Frontal cortex (tissue), 3 donors: ENCODE measurements at regions not wholly inside any gene's neighbourhood (a gene's known extent, or its start where the extent isn't known, plus 50 kb on each side); places are given as distances from the start of the nearest gene placed in this dataset.
"Not testable (repeated sequence)": the region's sequence is repeated elsewhere in the genome, so short reads cannot be mapped to it uniquely, and the experiment has no call there.

Experiments used
- DNase-seq, 2 donors: peaks; one replicate each; pipeline ENCODE4 v3.0.0; 2012; ENCODE audit warnings: low spot score in 2 of 2
- FAIRE-seq: peaks from 2 replicates; lab custom pipeline; 2012; peaks lifted over from hg19 to GRCh38; lab: Jason Lieb, UNC
- donor health status: control.
- donor health status: control.
- donor health status: control.

DNA sequence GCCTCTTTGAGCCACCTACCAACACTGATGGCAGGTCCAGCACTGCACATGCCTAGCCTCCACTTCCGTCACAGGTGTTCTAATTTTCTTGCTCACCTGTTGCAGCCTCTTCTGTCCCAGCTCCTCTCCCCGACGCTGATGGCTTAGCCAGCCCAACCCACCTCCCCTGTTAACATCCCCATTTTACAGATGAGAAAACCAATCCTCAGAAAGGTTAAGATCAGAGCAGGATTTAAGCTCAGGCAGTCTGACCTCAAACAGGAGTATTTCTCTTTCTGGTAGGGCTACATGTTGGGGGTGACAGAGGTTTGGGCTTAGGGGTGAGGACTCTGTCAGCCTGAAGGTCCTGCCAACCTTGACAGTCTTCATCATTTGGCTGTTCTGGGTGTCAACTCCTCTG lies 74.5 kb upstream of the PITX1 start:
- no peak for FAIRE-seq
- DNase-seq: no peak

DNA sequence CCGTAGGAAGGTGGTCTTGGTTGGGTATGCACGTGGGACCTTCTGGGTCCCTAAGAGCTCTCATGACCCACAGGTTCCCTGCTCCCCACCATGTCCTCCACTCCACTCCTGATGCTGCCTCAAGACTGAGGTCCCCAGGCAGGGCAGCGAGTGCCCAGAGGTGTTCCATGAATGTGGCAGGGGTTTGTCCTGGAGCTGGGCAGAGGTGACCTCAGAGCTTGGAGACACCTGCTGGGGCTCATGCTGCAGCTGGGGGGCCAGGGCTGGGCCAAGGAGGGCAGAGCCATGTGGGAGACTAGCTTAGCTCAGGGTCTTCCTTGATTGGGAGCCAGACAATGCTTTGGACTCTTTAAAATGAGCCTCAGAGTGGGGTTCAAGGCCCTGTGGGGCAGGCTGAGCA lies 74.0 kb upstream of the PITX1 start:
- DNase-seq (no peak), FAIRE-seq (no peak)

DNA sequence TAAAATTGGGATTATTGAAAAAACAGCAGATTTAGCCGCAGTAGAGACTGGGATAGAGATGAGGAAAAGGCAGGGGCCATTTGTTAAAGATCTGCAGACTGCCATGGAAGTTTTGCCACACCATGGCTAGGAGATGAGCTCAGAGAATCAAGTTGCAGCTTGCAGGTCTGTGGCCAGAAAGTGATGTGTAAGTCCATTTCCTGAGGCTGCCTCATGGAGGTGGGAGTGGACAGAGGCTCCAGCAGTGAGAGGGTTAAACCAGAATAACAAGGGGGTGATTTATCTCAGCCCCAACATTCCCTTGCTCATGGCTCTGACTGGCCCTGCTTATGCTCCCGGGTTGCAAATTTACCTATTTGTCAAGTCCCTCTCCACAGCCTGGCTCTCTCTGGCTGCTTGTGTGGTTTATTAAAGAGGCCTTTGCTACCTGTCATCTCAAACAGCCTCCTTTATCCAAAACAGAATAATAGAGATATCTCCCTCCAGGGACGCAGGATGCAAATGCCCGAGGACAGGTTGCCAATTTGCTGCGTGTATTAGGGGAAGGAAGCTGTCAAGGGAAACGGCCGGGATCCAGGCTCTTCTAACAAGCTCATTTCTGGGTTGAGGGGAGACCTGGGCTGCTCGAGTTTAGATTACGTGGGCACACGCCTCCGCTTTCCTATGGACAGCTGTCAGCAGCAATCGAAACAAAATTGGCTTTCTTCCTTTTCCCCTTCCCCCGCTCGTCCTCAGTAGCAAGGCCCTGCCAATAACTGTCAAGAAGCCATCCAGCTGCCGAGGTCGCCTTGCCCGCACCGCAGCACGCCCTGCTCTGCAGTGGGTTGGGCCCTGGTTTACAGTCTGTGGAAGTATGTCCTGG lies 72.8 kb upstream of the PITX1 start:
- no peak for FAIRE-seq
- DNase-seq: no peak

DNA sequence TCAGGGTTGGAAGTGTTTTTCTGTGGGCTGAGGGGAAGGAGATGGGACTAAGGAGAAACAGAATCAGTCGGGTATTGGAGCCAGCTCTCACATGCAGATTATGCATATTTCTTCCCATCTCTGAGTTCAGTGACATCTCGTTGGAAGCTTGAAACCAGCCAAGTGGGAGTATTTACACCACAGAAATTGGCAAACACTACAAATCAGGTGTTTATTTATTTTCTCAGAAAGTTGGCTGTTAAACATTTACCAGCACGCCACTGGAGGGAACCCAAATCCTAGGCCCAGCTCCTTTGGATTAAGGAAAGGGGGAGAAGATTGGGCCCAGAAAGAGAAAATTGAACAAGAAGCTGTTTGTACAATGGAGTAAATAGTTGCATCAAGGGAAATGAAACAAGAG lies 72.1 kb upstream of the PITX1 start:
- FAIRE-seq: no peak
- DNase-seq: no peak

DNA sequence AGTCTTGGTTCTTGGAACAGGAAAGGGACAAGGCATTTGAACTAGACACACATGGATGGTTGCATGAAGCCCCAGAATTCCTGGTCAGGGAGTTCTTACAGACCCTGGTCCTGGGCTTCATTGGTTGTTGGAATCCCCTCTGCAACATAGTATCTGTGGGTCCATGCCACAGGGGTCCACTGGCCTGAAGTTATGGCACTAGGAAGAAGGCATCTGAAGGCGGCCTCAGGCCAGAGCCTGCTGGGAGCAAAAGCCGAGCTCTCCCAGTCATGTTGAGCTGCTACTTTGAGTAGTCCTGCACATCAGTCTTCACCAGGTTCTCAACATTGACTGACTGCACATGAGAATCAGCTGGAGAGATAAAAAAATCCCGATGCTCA lies 71.1 kb upstream of the PITX1 start:
- no peak for FAIRE-seq
- no peak for DNase-seq

DNA sequence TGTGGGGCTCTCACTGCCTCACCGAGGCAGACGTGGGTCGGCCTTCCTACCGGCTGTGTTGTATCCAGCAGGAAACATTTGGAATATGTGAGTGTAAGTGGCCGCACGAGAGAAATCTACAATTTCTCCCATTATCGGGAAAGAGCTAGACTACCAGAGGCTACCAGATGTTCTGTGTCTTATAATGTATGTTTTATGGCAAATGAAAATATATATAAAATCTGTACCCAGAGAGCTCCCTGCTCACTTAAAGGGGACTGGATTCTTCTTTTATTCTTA lies 69.5 kb upstream of the PITX1 start:
- DNase-seq (no peak), FAIRE-seq (no peak)

DNA sequence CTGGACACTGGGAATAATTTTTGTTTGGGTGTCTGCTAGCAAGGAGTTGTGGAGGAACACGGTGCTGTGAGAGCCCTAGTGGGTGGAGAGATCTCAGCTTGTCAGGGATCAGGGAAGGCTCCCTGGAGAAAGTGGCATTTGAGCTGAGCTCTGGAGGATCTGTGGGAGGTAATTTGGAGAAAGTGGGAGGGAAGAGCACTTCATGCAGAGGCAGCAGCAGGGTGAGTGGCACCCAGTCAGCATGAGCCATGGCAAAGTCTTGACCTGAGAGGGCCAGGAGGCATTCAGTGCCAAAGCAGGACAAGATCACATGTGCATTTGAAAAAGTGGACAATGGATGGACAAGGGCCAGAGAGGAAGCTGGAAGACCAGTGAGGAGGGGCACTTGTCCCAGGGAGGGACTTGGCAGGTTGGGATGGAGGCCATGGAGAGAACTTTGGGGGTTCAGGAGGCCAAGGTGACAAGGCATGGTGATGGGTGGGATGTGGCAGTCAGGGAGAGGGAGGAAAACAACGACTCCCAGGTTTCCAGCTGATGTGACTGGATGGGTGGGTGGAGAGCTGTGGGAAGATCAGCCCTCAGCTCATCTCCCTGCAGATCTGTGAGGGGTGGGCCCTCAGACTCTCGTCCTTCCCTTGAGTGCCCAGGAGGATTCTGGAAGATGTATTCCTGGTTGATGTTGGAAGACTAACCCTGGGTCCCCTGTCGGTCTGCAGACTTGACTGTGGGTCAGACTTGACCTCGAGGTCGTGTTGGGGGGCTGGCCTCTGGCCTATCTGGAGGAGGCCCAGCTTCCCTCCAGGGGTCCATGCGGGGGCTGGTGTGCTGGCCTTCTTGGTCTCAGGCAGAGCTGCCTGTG lies 68.9 kb upstream of the PITX1 start:
- no peak for FAIRE-seq
- no peak for DNase-seq

DNA sequence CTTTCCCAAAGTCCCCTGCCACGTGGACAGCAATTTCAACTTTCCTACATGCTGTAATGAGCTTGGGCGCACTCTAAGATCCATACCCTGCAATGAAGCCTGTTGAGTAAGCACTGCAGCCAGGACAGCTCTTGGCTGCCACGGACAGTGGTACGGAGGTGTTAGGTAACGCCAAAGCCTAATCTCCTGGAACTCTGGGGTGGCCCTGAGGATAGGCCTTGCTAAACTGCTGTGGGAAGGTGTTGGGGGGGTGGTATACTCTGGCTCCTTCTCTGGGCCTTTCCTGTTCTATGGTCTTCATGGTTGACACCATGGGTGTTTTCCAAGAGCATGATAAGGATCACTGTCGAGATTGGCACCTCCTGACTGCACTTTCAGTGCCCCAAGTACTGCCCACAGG lies 66.4 kb upstream of the PITX1 start:
- no peak for FAIRE-seq
- DNase-seq: no peak

DNA sequence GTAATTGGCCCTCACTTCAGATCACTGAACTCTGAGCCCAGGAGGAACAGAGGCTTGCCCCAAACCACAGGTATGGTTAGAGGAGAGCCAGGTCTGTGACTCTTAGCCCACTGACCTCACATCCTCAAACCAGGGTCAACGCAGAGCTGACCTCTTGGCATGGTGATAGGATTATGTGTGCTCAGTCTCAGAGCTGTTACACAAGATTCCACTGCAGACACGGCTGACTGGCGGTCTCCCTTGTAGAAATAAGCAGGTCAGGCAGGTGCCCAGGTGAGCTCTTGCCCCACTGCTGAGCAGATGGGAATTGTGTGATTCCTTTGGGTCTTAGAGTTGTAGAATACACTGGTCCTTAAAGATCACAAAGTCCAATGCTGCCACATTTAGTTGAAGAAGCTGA lies 66.0 kb upstream of the PITX1 start:
- FAIRE-seq (no peak), DNase-seq (no peak)

DNA sequence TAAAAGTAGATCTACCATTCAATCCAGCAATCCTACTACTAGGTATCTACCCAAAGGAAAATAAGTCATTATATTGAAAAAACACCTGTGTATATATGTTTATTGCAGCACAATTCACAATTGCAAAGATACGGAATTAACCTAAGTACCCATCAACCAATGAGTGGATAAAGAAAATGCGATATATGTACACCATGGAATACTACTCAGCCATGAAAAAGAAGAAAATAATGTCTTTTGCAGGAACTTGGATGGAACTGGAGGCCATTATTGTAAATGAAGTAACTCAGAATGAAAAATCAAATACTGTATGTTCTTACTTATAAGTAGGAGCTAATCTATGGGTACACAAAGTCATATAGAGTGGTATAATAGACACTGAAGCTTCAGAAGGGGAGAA lies 63.4 kb upstream of the PITX1 start:
- DNase-seq: no peak
- no peak for FAIRE-seq

DNA sequence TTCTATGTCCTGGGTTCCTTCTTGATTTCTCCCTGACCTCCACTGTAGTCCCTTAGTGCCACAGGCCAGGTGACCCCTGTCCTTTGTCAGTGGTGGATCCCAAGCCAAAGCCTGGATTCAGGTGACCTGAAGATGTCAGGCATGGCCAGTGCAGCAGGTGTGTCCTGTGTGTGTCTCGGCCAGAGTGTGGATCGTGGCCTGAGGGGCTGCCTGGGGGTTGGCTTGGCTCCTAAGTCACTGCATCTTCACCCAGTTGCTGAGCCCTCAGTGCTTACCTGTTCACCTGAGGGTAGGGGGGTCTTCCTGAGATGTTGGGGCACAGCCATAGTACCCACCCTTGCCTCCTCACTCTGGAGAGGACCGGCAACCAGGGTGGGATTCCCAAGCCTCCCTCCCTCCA lies 61.8 kb upstream of the PITX1 start:
- DNase-seq: no peak
- no peak for FAIRE-seq

DNA sequence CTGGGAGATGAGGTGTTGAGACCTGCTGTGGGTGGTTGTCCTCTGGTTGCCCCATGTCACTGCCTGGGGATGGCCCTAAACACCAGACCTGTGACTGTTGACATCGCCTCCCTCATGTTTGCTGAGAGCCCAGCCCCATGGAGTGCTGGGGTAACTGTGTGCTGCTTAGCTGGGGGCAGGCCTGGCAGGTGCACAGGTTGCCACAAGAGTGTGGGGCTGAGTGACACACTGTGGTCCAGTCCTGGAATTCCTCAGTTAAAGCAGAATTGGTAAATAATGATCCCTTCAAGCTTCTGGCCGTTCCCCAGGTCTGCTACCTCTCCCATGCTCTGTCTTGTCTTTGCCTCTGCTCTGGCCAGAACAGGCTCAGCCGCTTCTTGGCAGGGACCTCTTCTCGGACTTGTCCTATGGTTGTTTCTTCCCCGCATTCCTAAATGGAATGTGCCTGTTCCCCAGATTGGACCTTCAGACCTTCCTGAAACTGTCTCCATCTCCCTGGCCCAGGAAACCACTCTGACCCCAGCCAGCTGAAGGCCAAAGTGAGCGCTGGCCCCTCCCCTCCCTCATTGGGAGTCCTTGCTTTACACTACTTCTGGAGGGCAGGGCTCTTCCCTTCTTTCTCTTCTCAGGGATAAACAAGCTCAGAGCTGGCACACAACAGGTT lies 61.2 kb upstream of the PITX1 start:
- no peak for FAIRE-seq
- DNase-seq: no peak

DNA sequence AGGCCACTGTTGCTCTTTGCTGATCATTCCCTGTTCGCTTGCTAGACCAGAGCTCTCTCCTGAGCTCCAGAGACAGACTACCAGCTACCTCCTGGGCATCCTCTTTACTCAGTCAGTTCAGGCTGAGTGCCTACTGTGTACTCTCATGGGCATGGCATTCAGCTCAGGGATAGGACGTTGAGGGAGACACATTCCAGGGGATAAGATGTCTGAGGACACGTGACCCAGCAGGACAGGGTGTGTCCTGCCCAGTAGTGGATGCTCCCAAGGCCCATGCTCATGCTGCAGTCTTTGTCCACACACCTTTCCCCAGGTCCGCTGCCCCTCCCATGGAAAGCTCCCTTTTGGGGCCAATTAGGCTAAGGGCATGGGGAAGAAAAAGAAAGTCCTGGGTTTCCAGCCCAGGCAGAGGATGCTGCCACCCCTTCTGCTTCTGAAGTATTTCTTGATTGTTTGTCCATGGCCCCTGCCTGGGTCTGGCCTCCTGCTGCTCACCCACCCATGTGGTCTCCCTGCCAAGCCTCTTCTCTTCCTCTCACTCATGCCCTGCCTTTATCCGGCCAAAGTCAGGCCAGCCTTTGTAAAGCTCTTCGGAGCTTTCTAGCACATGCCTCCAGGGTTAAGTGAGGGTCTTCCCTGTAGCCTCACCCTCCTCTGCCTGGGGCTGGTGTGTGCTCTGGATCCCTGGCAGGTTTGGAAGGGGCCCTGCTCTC lies 60.5 kb upstream of the PITX1 start:
- DNase-seq (no peak), FAIRE-seq (no peak)

DNA sequence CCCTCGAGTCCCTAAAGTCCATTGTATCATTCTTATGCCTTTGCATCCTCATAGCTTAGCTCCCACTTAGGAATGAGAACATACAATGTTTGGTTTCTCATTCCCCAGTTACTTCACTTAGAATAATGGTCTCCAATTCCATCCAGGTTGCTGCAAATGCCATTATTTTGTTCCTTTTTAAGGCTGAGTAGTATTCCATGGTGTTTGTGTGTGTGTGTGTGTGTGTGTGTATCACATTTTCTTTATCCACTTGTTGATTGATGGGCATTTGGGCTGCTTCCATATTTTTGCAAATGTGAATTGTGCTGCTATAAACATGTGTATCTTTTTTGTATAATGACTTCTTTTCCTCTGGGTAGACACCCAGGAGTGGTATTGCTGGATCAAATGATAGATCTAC lies 59.5 kb upstream of the PITX1 start:
- FAIRE-seq, DNase-seq: not testable (repeated sequence)

DNA sequence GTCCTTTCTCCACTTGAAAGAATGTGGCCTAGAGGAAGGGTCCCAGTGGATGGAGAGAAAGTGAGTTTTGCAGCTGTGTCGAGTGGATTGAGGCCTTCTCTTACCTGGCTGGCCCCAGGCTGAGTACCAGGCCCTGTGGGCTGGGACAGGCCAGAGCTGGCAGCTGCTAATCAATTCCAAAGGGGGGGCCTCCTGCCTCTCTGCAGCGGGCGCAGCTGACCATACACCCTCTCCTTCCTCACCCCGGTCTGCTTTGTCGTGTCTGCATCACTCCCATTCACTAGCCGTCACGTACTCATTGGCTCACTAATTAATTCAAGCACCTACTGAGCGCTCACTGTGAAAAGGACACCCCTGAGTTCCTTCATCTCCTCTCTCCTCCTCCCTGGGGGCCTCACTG lies 58.4 kb upstream of the PITX1 start:
- FAIRE-seq (no peak), DNase-seq (no peak)

DNA sequence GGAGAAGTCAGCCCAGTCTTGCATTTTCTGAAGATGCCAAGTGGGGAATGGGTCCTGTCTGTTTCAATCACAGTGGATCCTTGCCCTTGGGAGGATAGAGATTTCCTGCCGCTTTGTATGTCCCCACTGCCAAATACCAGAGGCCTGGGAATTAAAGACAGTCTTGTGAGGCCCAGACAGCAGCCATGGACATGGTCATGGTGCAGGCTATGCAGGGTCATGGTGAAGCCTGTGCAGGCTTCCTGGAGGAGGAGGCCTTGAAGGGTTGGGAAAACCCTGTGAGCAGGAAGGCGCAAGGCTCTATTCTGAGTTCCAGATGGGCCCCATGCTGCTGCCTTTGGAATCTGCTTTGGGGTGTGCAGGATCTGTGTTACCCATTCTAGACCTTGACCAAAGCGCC lies 57.3 kb upstream of the PITX1 start:
- no peak for DNase-seq
- no peak for FAIRE-seq

DNA sequence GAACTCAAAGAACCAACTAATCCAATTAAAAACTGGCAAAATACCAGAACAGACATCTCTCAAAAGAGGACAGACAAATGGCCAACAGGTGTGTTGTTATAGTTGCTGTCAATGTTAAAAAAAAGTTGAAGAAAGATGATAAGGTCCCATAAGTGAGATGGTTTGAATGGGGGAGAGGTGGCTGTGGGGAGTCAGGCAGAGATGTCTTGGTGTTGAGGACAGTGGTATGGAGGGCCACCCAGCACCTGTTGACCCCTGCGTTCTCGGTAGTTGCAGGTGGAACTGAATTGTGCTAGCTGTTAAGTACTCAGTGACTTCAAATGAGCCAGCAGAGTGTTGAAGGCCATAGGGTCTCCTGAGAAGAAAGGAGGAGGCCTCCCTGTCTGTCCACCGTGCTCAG lies 55.9 kb upstream of the PITX1 start:
- no peak for FAIRE-seq
- no peak for DNase-seq

DNA sequence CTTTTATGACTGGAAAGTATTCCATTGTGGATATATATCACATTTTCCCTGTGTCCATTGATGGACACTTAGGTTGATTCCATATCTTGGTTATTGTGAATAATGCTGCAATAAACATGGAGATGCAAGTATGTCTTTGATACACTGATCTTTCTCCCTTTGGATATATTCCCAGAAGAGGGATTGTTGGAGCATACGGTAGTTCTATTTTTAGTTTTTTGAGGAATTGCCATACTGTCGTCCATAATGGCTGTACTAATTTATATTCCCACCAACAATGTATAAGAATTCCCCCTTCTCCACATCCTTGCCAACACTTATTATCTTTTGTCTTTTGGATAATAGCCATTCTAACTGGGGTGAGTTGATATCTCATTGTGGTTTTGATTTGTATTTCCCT lies 54.9 kb upstream of the PITX1 start:
- DNase-seq (no peak), FAIRE-seq (no peak)

DNA sequence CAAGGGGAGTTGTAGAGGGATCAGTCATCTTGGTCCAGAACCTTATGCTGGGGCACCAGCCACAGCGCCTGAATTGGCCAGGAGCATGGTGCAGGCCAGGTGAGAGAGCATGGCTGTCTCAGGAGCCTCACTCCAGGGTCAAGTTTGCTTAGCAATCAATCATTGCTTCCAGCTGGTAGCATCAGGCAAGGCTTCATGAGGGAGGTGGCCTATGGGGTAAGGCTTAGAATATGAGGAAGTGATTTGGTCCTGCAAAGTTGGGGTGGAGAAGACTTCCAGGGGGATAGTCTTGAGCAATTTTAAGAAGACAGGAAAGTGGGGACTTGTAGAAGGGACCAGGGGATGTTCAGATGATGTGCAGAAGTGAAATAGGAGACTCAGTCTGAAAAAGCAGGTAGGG lies 53.9 kb upstream of the PITX1 start:
- no peak for FAIRE-seq
- DNase-seq: no peak

DNA sequence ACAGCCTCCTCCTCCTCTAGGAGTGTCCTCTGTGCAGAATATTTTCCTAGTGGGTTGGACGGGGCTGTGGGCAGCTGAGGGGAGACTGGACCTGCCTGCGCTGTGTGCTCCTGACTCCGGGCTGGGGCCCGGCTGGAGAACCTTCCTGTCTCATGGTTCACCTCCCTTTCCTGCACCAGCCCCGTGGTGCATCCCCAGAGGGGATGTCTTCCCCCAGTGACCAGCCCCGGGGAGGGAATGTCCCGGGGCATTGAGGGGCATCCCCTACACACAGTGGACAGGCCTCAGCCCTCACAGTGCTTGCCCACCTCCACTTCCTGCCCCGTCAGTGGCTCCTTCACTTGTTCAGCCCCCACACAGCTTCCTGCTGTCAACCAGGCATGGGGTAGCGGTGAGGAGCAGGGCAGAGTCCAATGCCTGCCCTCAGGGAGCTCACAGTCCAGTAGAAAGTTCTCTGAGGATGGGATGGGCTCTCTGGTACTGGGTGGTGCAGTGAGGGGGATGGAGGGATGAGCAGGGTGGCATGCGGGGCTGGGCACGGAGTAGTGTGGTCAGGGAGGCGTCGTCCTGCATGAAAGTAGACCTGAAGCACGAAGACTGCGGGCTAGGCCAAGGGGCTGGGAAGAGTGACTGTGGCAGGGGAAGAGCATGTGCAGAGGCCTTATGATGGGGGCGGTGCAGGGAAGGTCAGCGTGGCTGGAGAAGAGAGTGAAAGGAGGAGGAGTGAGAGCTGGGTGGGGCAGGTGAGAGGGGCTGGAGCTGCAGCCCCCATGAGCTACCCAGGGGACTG lies 52.1 kb upstream of the PITX1 start:
- no peak for DNase-seq
- no peak for FAIRE-seq
